Sigmoid colon (tissue), 6 donors: ENCODE measurements at regions not wholly inside any gene's neighbourhood (a gene's known extent, or its start where the extent isn't known, plus 50 kb on each side); places are given as distances from the start of the nearest gene placed in this dataset.
"Not testable (repeated sequence)": the region's sequence is repeated elsewhere in the genome, so short reads cannot be mapped to it uniquely, and the experiment has no call there.

ENCODE experiments used
- DNase-seq: peaks from one replicate; pipeline ENCODE4 v3.0.0-alpha.2; 2019
- H3K27ac ChIP-seq, 4 donors: fragments of 200-600 bp; sonication (generic); one replicate each; pipeline ENCODE4 v1.5.1; 2016 to 2019; ENCODE audit warnings: mild to moderate bottlenecking in 1 of 4
- H3K27me3 ChIP-seq, 3 donors: fragments of 200-600 bp; sonication (generic); one replicate each; pipeline ENCODE4 v1.5.1; 2019; ENCODE audit warnings: mild to moderate bottlenecking in 1 of 3
- H3K36me3 ChIP-seq, 4 donors: fragments of 200-600 bp; sonication (generic); one replicate each; pipeline ENCODE4 v1.5.1; 2016 to 2019
- H3K4me1 ChIP-seq, 4 donors: fragments of 200-600 bp; sonication (generic); one replicate each; pipeline ENCODE4 v1.5.1; 2017 to 2019
- H3K4me3 ChIP-seq, 4 donors: fragments of 200-600 bp; sonication (generic); one replicate each; pipeline ENCODE4 v1.5.1; 2017 to 2019; ENCODE audit warnings: mild to moderate bottlenecking in 2 of 4, moderate library complexity in 1 of 4
- H3K9me3 ChIP-seq, 4 donors: fragments of 200-600 bp in 3 of 4; sonication (generic) in 3 of 4; one replicate each; pipeline versions ENCODE4 v1.5.1 to v1.6.1; 2013 to 2019
- CTCF ChIP-seq, 4 experiments: fragments of 450-650 bp in 3 of 4; fragments of 200-600 bp in 1 of 4; IDR thresholded peaks; one replicate each; pipeline ENCODE4 v1.5.1; 2016 to 2019; ENCODE audit warnings: antibody characterized with exemption in 4 of 4, mild to moderate bottlenecking in 3 of 4, moderate library complexity in 2 of 4
- EP300 ChIP-seq, 4 donors: sonication (generic); formaldehyde crosslinking; IDR thresholded peaks; one replicate each; pipeline ENCODE4 v1.6.1; 2017; ENCODE audit warnings: antibody characterized with exemption in 4 of 4
- POLR2A ChIP-seq, 2 donors: fragments of 450-650 bp; IDR thresholded peaks; one replicate each; pipeline ENCODE4 v1.6.1; 2016; ENCODE audit warnings: antibody characterized with exemption in 2 of 2, mild to moderate bottlenecking in 2 of 2, moderate library complexity in 2 of 2
- POLR2AphosphoS5 ChIP-seq, 4 donors: sonication (generic); formaldehyde crosslinking; IDR thresholded peaks; one replicate each; pipeline ENCODE4 v1.6.1; 2017; ENCODE audit warnings: antibody characterized with exemption in 4 of 4
- WGBS, 2 donors: extraction: QIAGEN DNeasy Blood & Tissue Kit; methylation state at CpG; one replicate each; pipeline ENCODE4 v1.1.7; 2013; 5-methylcytosine and 5-hydroxymethylcytosine counted together
- intact Hi-C: fragments of 100-400 bp; cut with DNase I; formaldehyde crosslinking; loops from one replicate; pipeline ENCODE4 v1.15.1; 2023
- donor health status: healthy with polysubstance abuse.
- donor health status: healthy.

GRCh38 chr15:54803134-54803808 lies 393.5 kb downstream of the RSL24D1 start:
- intact Hi-C loops = no loop called here
- 59 to 68% methylated on average over 4 of the region's 4 CpGs for WGBS, 2 donors
- H3K4me3 ChIP-seq = no peak overlapping the region

GRCh38 chr15:54792526-54792925 lies 404.2 kb downstream of the RSL24D1 start:
- 73 to 93% methylated on average over 1 of the region's 1 CpG for WGBS, 2 donors
- H3K9me3 ChIP-seq = no peaks in the 10 kb centered on the region
- H3K4me1 ChIP-seq = no peaks in the 10 kb centered on the region
- no peak for DNase-seq
- H3K27me3 ChIP-seq = no peaks in the 10 kb centered on the region
- TF ChIP-seq POLR2A (IDR thresholded peaks at IDR 0.05) = no peak
- no peak for TF ChIP-seq POLR2AphosphoS5 (IDR thresholded peaks at IDR 0.05)
- no peak for TF ChIP-seq CTCF (IDR thresholded peaks at IDR 0.05)
- TF ChIP-seq EP300 (IDR thresholded peaks at IDR 0.05) = no peak
- H3K27ac ChIP-seq = no peak overlapping the region
- H3K36me3 ChIP-seq = no peaks in the 10 kb centered on the region
- intact Hi-C loops = no loop called here
- H3K4me3 ChIP-seq = no peak overlapping the region

More at GRCh38 chr15:54803134-54803808, 393.5 kb downstream of the RSL24D1 start:
- TF ChIP-seq POLR2AphosphoS5 (IDR thresholded peaks at IDR 0.05) (no peak), EP300 (IDR thresholded peaks at IDR 0.05) (no peak), CTCF (IDR thresholded peaks at IDR 0.05) (no peak), POLR2A (IDR thresholded peaks at IDR 0.05) (no peak)
- Histone ChIP-seq H3K27ac (no peak overlapping the region), H3K4me1 (no peaks in the 10 kb centered on the region), H3K9me3 (no peaks in the 10 kb centered on the region), H3K36me3 (no peaks in the 10 kb centered on the region), H3K27me3 (no peaks in the 10 kb centered on the region)
- DNase-seq = no peak

GRCh38 chr15:54790693-54791092 lies 406.0 kb downstream of the RSL24D1 start:
- no peaks in the 10 kb centered on the region for H3K9me3 ChIP-seq
- no peak for TF ChIP-seq POLR2A (IDR thresholded peaks at IDR 0.05)
- no peak for TF ChIP-seq POLR2AphosphoS5 (IDR thresholded peaks at IDR 0.05)
- no peak for TF ChIP-seq CTCF (IDR thresholded peaks at IDR 0.05)
- no peak for TF ChIP-seq EP300 (IDR thresholded peaks at IDR 0.05)
- H3K4me3 ChIP-seq = no peak overlapping the region
- no peak overlapping the region for H3K27ac ChIP-seq
- no peaks in the 10 kb centered on the region for H3K27me3 ChIP-seq
- no peaks in the 10 kb centered on the region for H3K4me1 ChIP-seq
- intact Hi-C loops = no loop called here
- WGBS, 2 donors = 30 to 60% methylated on average over 1 of the region's 1 CpG
- no peaks in the 10 kb centered on the region for H3K36me3 ChIP-seq
- DNase-seq = no peak

- Histone ChIP-seq H3K4me1 (no peaks in the 10 kb centered on the region), H3K27me3 (no peaks in the 10 kb centered on the region), H3K36me3 (no peaks in the 10 kb centered on the region), H3K4me3 (no peak overlapping the region), H3K27ac (no peak overlapping the region), H3K9me3 (no peaks in the 10 kb centered on the region)
- WGBS, 2 donors = 61 to 74% methylated on average over 2 of the region's 2 CpGs
- no peak for TF ChIP-seq POLR2A (IDR thresholded peaks at IDR 0.05)
- TF ChIP-seq CTCF (IDR thresholded peaks at IDR 0.05) = no peak
- TF ChIP-seq EP300 (IDR thresholded peaks at IDR 0.05) = no peak
- TF ChIP-seq POLR2AphosphoS5 (IDR thresholded peaks at IDR 0.05) = no peak
- intact Hi-C loops = no loop called here
- no peak for DNase-seq
Observed at GRCh38 chr15:54789376-54789775, 407.4 kb downstream of the RSL24D1 start.

GRCh38 chr15:54781220-54781619 lies 415.5 kb downstream of the RSL24D1 start:
- intact Hi-C loops = not testable (repeated sequence)

More at GRCh38 chr15:54781220-54781619, 415.5 kb downstream of the RSL24D1 start:
- not testable (repeated sequence) for H3K4me3 ChIP-seq, H3K27me3 ChIP-seq, H3K4me1 ChIP-seq, H3K27ac ChIP-seq, H3K36me3 ChIP-seq, DNase-seq, H3K9me3 ChIP-seq
- 96% methylated on average over 26 of the region's 26 CpGs for WGBS, 2 donors
